ENCODE measurements at regions not wholly inside any gene's neighbourhood (a gene's known extent, or its start where the extent isn't known, plus 50 kb on each side); places are given as distances from the start of the nearest gene placed in this dataset.

GRCh38 chr3:176926688-176927087, 270.6 kb downstream of the TBL1XR1 start:
- no peak for TF ChIP-seq CTCF (IDR thresholded peaks at IDR 0.05)

GRCh38 chr3:176926034-176926433, 271.2 kb downstream of the TBL1XR1 start:
- Histone ChIP-seq H3K79me2 (no peaks in the 10 kb centered on the region), H2AFZ (no peak overlapping the region), H3K27me3 (ENCODE audit: control insufficient read depth, insufficient read depth, low read length) (no peaks in the 10 kb centered on the region), H3K27ac (no peak overlapping the region), H3K4me3 (ENCODE audit: low read depth, low read length) (no peak overlapping the region), H3K9me3 (ENCODE audit: control insufficient read depth, low read length) (no peaks in the 10 kb centered on the region), H3K9ac (no peak overlapping the region), H3K4me2 (ENCODE audit: low read length) (no peak overlapping the region), H3K4me1 (no peaks in the 10 kb centered on the region), H3K36me3 (ENCODE audit: control insufficient read depth, insufficient read depth, low read length) (no peaks in the 10 kb centered on the region)
- no peak for TF ChIP-seq CTCF (IDR thresholded peaks at IDR 0.05)

More at GRCh38 chr3:176926688-176927087, 270.6 kb downstream of the TBL1XR1 start:
- no peaks in the 10 kb centered on the region for H3K4me1 ChIP-seq
- no peak overlapping the region for H2AFZ ChIP-seq
- H3K9me3 ChIP-seq (ENCODE audit: control insufficient read depth, low read length), result no peaks in the 10 kb centered on the region
- no peaks in the 10 kb centered on the region for H3K79me2 ChIP-seq
- H3K9ac ChIP-seq, result no peak overlapping the region
- no peaks in the 10 kb centered on the region for H3K36me3 ChIP-seq (ENCODE audit: control insufficient read depth, insufficient read depth, low read length)
- no peaks in the 10 kb centered on the region for H3K27me3 ChIP-seq (ENCODE audit: control insufficient read depth, insufficient read depth, low read length)
- H3K4me2 ChIP-seq (ENCODE audit: low read length), result no peak overlapping the region
- no peak overlapping the region for H3K4me3 ChIP-seq (ENCODE audit: low read depth, low read length)
- H3K27ac ChIP-seq, result no peak overlapping the region

- Histone ChIP-seq H3K9me3 (ENCODE audit: control insufficient read depth, low read length) (peaks cover 3% of the 10 kb centered on the region), H3K9ac (no peak overlapping the region), H3K4me3 (ENCODE audit: low read depth, low read length) (no peak overlapping the region), H3K4me2 (ENCODE audit: low read length) (no peak overlapping the region), H3K27ac (no peak overlapping the region), H3K4me1 (peaks cover 2% of the 10 kb centered on the region), H3K36me3 (ENCODE audit: control insufficient read depth, insufficient read depth, low read length) (no peaks in the 10 kb centered on the region), H2AFZ (peak overlapping the region; percentile 57), H3K79me2 (no peaks in the 10 kb centered on the region), H3K27me3 (ENCODE audit: control insufficient read depth, insufficient read depth, low read length) (no peaks in the 10 kb centered on the region)
- no peak for TF ChIP-seq CTCF (IDR thresholded peaks at IDR 0.05)
Measured at GRCh38 chr3:176920766-176921160, 276.5 kb downstream of the TBL1XR1 start.

- H2AFZ ChIP-seq, result no peak overlapping the region
- H3K9me3 ChIP-seq (ENCODE audit: control insufficient read depth, low read length), result peaks cover 3% of the 10 kb centered on the region
- TF ChIP-seq CTCF (IDR thresholded peaks at IDR 0.05), result no peak
- no peaks in the 10 kb centered on the region for H3K36me3 ChIP-seq (ENCODE audit: control insufficient read depth, insufficient read depth, low read length)
- no peaks in the 10 kb centered on the region for H3K27me3 ChIP-seq (ENCODE audit: control insufficient read depth, insufficient read depth, low read length)
- no peaks in the 10 kb centered on the region for H3K79me2 ChIP-seq
- no peak overlapping the region for H3K9ac ChIP-seq
- no peak overlapping the region for H3K4me3 ChIP-seq (ENCODE audit: low read depth, low read length)
- H3K4me1 ChIP-seq, result peaks cover 2% of the 10 kb centered on the region
- no peak overlapping the region for H3K4me2 ChIP-seq (ENCODE audit: low read length)
- no peak overlapping the region for H3K27ac ChIP-seq
Measured at GRCh38 chr3:176919836-176920765, 277.2 kb downstream of the TBL1XR1 start.

Data from parathyroid adenoma (tissue), 2 donors.